Osteoblast (primary cell): ENCODE measurements at regions not wholly inside any gene's neighbourhood (a gene's known extent, or its start where the extent isn't known, plus 50 kb on each side); places are given as distances from the start of the nearest gene placed in this dataset.

Source experiments
- DNase-seq: peaks from one replicate; pipeline ENCODE4 v3.0.0; 2011; ENCODE audit warnings: low spot score, mixed read lengths; ENCODE audit not compliant: insufficient read length; ENCODE audit errors: missing footprints
- H2AFZ ChIP-seq: 2 replicates; pipeline ENCODE4 v1.6.0; 2011; ENCODE audit warnings: mild to moderate bottlenecking, low read length
- H3K27ac ChIP-seq: 2 replicates; pipeline ENCODE4 v1.5.1; 2011; ENCODE audit warnings: mild to moderate bottlenecking, low read depth, low read length, moderate library complexity
- H3K27me3 ChIP-seq: 2 replicates; pipeline ENCODE4 v1.6.0; 2012; ENCODE audit warnings: mild to moderate bottlenecking, control low read depth, inconsistent platforms, low read length, moderate library complexity; ENCODE audit not compliant: insufficient read depth
- H3K36me3 ChIP-seq: 2 replicates; pipeline ENCODE4 v1.5.1; 2011; ENCODE audit warnings: mild to moderate bottlenecking, low read length, control low read depth, moderate library complexity; ENCODE audit not compliant: insufficient read depth
- H3K4me1 ChIP-seq: 2 replicates; pipeline ENCODE4 v1.5.1; 2011; ENCODE audit warnings: mild to moderate bottlenecking, low read length, control low read depth, moderate library complexity; ENCODE audit not compliant: insufficient read depth
- H3K4me2 ChIP-seq: 2 replicates; pipeline ENCODE4 v1.6.0; 2011; ENCODE audit warnings: mild to moderate bottlenecking, low read length; ENCODE audit not compliant: insufficient read depth
- H3K4me3 ChIP-seq: fragments of 200-600 bp; sonication (generic); 3 replicates; pipeline ENCODE4 v1.5.1; 2012; ENCODE audit warnings: mild to moderate bottlenecking, low read length, inconsistent platforms; ENCODE audit not compliant: insufficient read depth
- H3K79me2 ChIP-seq: 2 replicates; pipeline ENCODE4 v1.6.0; 2012; ENCODE audit warnings: mild to moderate bottlenecking, low read length, control low read depth, inconsistent platforms; ENCODE audit not compliant: insufficient read depth
- H3K9me3 ChIP-seq: 2 replicates; pipeline ENCODE4 v1.5.1; 2011; ENCODE audit warnings: low read depth, low read length, control low read depth
- H4K20me1 ChIP-seq: 2 replicates; pipeline ENCODE4 v1.6.0; 2012; ENCODE audit warnings: mild to moderate bottlenecking, low read length, control low read depth; ENCODE audit not compliant: insufficient read depth
- TF ChIP-seq, protein P1 (sequence below): IDR thresholded peaks from 2 replicates; pipeline ENCODE4 v1.5.1; 2011; ENCODE audit warnings: mild to moderate bottlenecking, low read depth, low read length, moderate library complexity; ENCODE audit errors: extremely low read depth

- TF ChIP-seq, protein P1, sequence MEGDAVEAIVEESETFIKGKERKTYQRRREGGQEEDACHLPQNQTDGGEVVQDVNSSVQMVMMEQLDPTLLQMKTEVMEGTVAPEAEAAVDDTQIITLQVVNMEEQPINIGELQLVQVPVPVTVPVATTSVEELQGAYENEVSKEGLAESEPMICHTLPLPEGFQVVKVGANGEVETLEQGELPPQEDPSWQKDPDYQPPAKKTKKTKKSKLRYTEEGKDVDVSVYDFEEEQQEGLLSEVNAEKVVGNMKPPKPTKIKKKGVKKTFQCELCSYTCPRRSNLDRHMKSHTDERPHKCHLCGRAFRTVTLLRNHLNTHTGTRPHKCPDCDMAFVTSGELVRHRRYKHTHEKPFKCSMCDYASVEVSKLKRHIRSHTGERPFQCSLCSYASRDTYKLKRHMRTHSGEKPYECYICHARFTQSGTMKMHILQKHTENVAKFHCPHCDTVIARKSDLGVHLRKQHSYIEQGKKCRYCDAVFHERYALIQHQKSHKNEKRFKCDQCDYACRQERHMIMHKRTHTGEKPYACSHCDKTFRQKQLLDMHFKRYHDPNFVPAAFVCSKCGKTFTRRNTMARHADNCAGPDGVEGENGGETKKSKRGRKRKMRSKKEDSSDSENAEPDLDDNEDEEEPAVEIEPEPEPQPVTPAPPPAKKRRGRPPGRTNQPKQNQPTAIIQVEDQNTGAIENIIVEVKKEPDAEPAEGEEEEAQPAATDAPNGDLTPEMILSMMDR, result no peak
- no peaks in the 10 kb centered on the region for H3K27me3 ChIP-seq
- H3K9me3 ChIP-seq, result peaks cover 1% of the 10 kb centered on the region
These were observed 119.0 kb upstream of the ALKAL2 start for GRCh38 chr2:406876-407275.

GRCh38 chr2:406231-406630 is 118.3 kb upstream of the ALKAL2 start:
- no peak overlapping the region for H3K4me2 ChIP-seq
- H3K27ac ChIP-seq, result no peak overlapping the region
- no peaks in the 10 kb centered on the region for H3K27me3 ChIP-seq
- TF ChIP-seq, protein P1, result no peak
- H3K36me3 ChIP-seq, result no peaks in the 10 kb centered on the region
- no peaks in the 10 kb centered on the region for H3K79me2 ChIP-seq
- H3K4me3 ChIP-seq, result no peak overlapping the region
- DNase-seq, result no peak
- H2AFZ ChIP-seq, result no peak overlapping the region
- no peaks in the 10 kb centered on the region for H4K20me1 ChIP-seq
- H3K4me1 ChIP-seq, result no peaks in the 10 kb centered on the region
- peaks cover 1% of the 10 kb centered on the region for H3K9me3 ChIP-seq

More at GRCh38 chr2:406876-407275, 119.0 kb upstream of the ALKAL2 start:
- no peaks in the 10 kb centered on the region for H3K79me2 ChIP-seq
- H3K4me2 ChIP-seq, result no peak overlapping the region
- H4K20me1 ChIP-seq, result no peaks in the 10 kb centered on the region
- no peaks in the 10 kb centered on the region for H3K36me3 ChIP-seq
- no peak overlapping the region for H2AFZ ChIP-seq
- no peak overlapping the region for H3K4me3 ChIP-seq
- no peak overlapping the region for H3K27ac ChIP-seq
- no peaks in the 10 kb centered on the region for H3K4me1 ChIP-seq
- peak; percentile 65 for DNase-seq

DNA sequence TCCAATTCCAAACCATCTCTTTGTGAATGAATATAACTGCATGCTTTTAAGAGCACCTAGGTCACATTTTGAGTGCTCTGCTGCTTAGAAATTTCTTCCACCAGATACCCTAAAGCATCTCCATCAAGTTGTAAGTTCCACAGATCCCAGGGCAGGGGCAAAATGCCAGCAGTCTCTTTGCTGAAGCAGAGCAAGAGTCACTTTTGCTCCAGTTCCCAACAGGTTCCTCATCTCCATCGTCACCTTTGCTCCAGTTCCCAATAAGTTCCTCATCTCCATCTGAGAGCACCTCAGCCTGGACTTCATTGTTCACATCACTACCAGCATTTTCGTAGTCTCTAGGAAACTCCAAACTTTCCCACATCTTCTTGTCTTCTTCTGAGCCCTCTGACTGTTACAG is 116.7 kb upstream of the ALKAL2 start:
- no peak overlapping the region for H2AFZ ChIP-seq
- H3K27ac ChIP-seq, result no peak overlapping the region
- TF ChIP-seq, protein P1, result no peak
- H3K4me3 ChIP-seq, result no peak overlapping the region
- H3K27me3 ChIP-seq, result no peaks in the 10 kb centered on the region
- no peaks in the 10 kb centered on the region for H3K79me2 ChIP-seq
- no peaks in the 10 kb centered on the region for H4K20me1 ChIP-seq
- no peak overlapping the region for H3K4me2 ChIP-seq
- H3K9me3 ChIP-seq, result no peaks in the 10 kb centered on the region
- no peak for DNase-seq
- no peaks in the 10 kb centered on the region for H3K4me1 ChIP-seq
- no peaks in the 10 kb centered on the region for H3K36me3 ChIP-seq

- TF ChIP-seq, protein P1, result no peak
- H3K36me3 ChIP-seq, result no peaks in the 10 kb centered on the region
- no peaks in the 10 kb centered on the region for H3K27me3 ChIP-seq
- no peak for DNase-seq
- H3K4me2 ChIP-seq, result no peak overlapping the region
- H3K4me1 ChIP-seq, result no peaks in the 10 kb centered on the region
- H3K27ac ChIP-seq, result no peak overlapping the region
- H2AFZ ChIP-seq, result no peak overlapping the region
- H3K9me3 ChIP-seq, result no peaks in the 10 kb centered on the region
- H3K4me3 ChIP-seq, result no peak overlapping the region
- H3K79me2 ChIP-seq, result no peaks in the 10 kb centered on the region
- H4K20me1 ChIP-seq, result no peaks in the 10 kb centered on the region
These were observed 115.8 kb upstream of the ALKAL2 start for GRCh38 chr2:403682-404081.
